IMR-90 (cell line): ENCODE measurements at regions not wholly inside any gene's neighbourhood (a gene's known extent, or its start where the extent isn't known, plus 50 kb on each side); places are given as distances from the start of the nearest gene placed in this dataset.

ENCODE experiments used
- ATAC-seq: fragments of 200-7000 bp; cut with Tn5 transposase; 2 replicates; pipeline ENCODE4 v1.9.1; 2020; ENCODE audit warnings: low read depth, mild to moderate bottlenecking, moderate library complexity
- BruUV-seq: library from RNA; stranded (reverse); fragments of 400-500 nt; replicated peaks from 2 replicates; lab custom pipeline; 2021; lab: Mats Ljungman, UMichigan
- CTCF ChIA-PET: fragments of 300-600 bp; formaldehyde crosslinking; extraction: SDS; loops from one replicate; lab custom pipeline; 2021; ENCODE audit warnings: antibody characterized with exemption; lab: Yijun Ruan, JAX
- POLR2A ChIA-PET: fragments of 300-600 bp; sonication (Branson Sonifier 250); formaldehyde crosslinking; loops from one replicate; lab custom pipeline; 2022; ENCODE audit warnings: antibody characterized with exemption; ENCODE audit not compliant: unreplicated experiment; lab: Charles Lee
- DNase-seq: peaks from one replicate; pipeline ENCODE4 v3.0.0; 2013
- H2AFZ ChIP-seq: replicated peaks from 2 replicates; pipeline ENCODE3; 2013; ENCODE audit warnings: low read length, mild to moderate bottlenecking; ENCODE audit not compliant: poor library complexity
- H2AK5ac ChIP-seq: 2 replicates; pipeline ENCODE4 v1.6.1; 2013; ENCODE audit warnings: low read depth, low read length, inconsistent platforms
- H2AK9ac ChIP-seq: replicated peaks from 2 replicates; pipeline ENCODE3; 2013; ENCODE audit warnings: mild to moderate bottlenecking, low read depth, low read length, moderate library complexity; ENCODE audit not compliant: poor library complexity
- H2BK120ac ChIP-seq: 2 replicates; pipeline ENCODE4 v1.6.1; 2013; ENCODE audit warnings: low read depth, low read length, inconsistent platforms
- H2BK15ac ChIP-seq: 3 replicates; pipeline ENCODE4 v1.6.1; 2013; ENCODE audit warnings: low read depth, low read length, inconsistent platforms
- H2BK20ac ChIP-seq: 2 replicates; pipeline ENCODE4 v1.6.1; 2013; ENCODE audit warnings: low read depth, mild to moderate bottlenecking, inconsistent platforms, low read length, moderate library complexity
- H2BK5ac ChIP-seq: 2 replicates; pipeline ENCODE4 v1.6.1; 2013; ENCODE audit warnings: mild to moderate bottlenecking, low read depth, low read length, inconsistent platforms; ENCODE audit not compliant: poor library complexity, severe bottlenecking
- H3K14ac ChIP-seq: replicated peaks from 2 replicates; pipeline ENCODE4 v1.6.1; 2013; ENCODE audit warnings: low read depth, low read length, inconsistent platforms
- H3K18ac ChIP-seq: 2 replicates; pipeline ENCODE4 v1.6.1; 2013; ENCODE audit warnings: low read depth, low read length, control low read depth
- H3K23ac ChIP-seq: 2 replicates; pipeline ENCODE4 v1.6.1; 2013; ENCODE audit warnings: low read depth, low read length, inconsistent platforms
- H3K27ac ChIP-seq: 2 replicates; pipeline ENCODE4 v1.5.1; 2013; ENCODE audit warnings: mild to moderate bottlenecking, control low read depth, low read length; ENCODE audit not compliant: insufficient read depth
- H3K27me3 ChIP-seq: 2 replicates; pipeline ENCODE4 v1.6.1; 2013; ENCODE audit warnings: low read length; ENCODE audit not compliant: control insufficient read depth, insufficient read depth
- H3K36me3 ChIP-seq: 2 replicates; pipeline ENCODE4 v1.6.1; 2013; ENCODE audit warnings: low read length, mixed read lengths; ENCODE audit not compliant: control insufficient read depth, insufficient read depth
- H3K4ac ChIP-seq: 2 replicates; pipeline ENCODE4 v1.6.1; 2013; ENCODE audit warnings: low read depth, low read length, inconsistent platforms
- H3K4me1 ChIP-seq: 2 replicates; pipeline ENCODE4 v1.6.1; 2013; ENCODE audit warnings: low read length, mixed read lengths; ENCODE audit not compliant: control insufficient read depth, insufficient read depth
- H3K4me2 ChIP-seq: 2 replicates; pipeline ENCODE4 v1.6.1; 2013; ENCODE audit warnings: low read depth, mild to moderate bottlenecking, control low read depth, low read length, moderate library complexity
- H3K4me3 ChIP-seq: 2 replicates; pipeline ENCODE4 v1.5.1; 2013; ENCODE audit warnings: low read depth, mild to moderate bottlenecking, control low read depth, low read length, moderate library complexity; ENCODE audit not compliant: insufficient read depth
- H3K56ac ChIP-seq: 2 replicates; pipeline ENCODE4 v1.6.1; 2013; ENCODE audit warnings: low read length, inconsistent platforms; ENCODE audit not compliant: insufficient read depth; ENCODE audit errors: extremely low read depth
- H3K79me1 ChIP-seq, 2 experiments: 2 replicates each; pipeline ENCODE4 v1.6.1; 2013; ENCODE audit warnings: low read length in 2 of 2, inconsistent platforms in 1 of 2, low read depth in 1 of 2
- H3K9ac ChIP-seq: 2 replicates; pipeline ENCODE4 v1.6.1; 2013; ENCODE audit warnings: low read depth, low read length, control low read depth
- H3K9me1 ChIP-seq: 2 replicates; pipeline ENCODE4 v1.6.1; 2013; ENCODE audit warnings: low read length, inconsistent platforms; ENCODE audit not compliant: insufficient read depth
- H3K9me3 ChIP-seq: 2 replicates; pipeline ENCODE4 v1.6.1; 2013; ENCODE audit warnings: low read length; ENCODE audit not compliant: control insufficient read depth, insufficient read depth
- H4K20me1 ChIP-seq: 2 replicates; pipeline ENCODE4 v1.6.1; 2013; ENCODE audit warnings: low read length, inconsistent platforms; ENCODE audit not compliant: insufficient read depth
- H4K5ac ChIP-seq: 2 replicates; pipeline ENCODE4 v1.6.1; 2013; ENCODE audit warnings: mild to moderate bottlenecking, low read depth, low read length, control low read depth
- H4K8ac ChIP-seq, 2 experiments: 2 replicates each; pipeline ENCODE4 v1.6.1; 2013; ENCODE audit warnings: low read depth in 2 of 2, low read length in 2 of 2, control low read depth in 1 of 2, inconsistent platforms in 1 of 2
- H4K91ac ChIP-seq: 2 replicates; pipeline ENCODE4 v1.6.1; 2013; ENCODE audit warnings: low read depth, low read length, inconsistent platforms; ENCODE audit not compliant: insufficient read depth
- CEBPB ChIP-seq: IDR thresholded peaks from 2 replicates; pipeline ENCODE4 v1.6.1; 2012; ENCODE audit warnings: low read depth, low read length, improper control_type of control experiment
- RCOR1 ChIP-seq: IDR thresholded peaks from 2 replicates; pipeline ENCODE4 v1.6.1; 2012; ENCODE audit warnings: mild to moderate bottlenecking, low read length, improper control_type of control experiment; ENCODE audit not compliant: insufficient replicate concordance
- WGBS, 2 experiments: methylation state at CpG; one replicate each; pipeline versions ENCODE4 v1.1.5 to v1.1.7; 2013; ENCODE audit warnings: missing lambda C conversion rate in 2 of 2; ENCODE audit not compliant: insufficient read length in 1 of 2; ENCODE audit errors: extremely low coverage in 2 of 2; 5-methylcytosine and 5-hydroxymethylcytosine counted together
- dilution Hi-C: fragments of 300-500 bp; cut with HindIII; formaldehyde crosslinking; loops from one replicate; pipeline ENCODE4 v1.14.3; 2018; ENCODE audit warnings: low sequenced_read_pairs; ENCODE audit not compliant: unreplicated experiment
- in situ Hi-C: fragments of 300-500 bp; cut with MboI; formaldehyde crosslinking; loops from 3 replicates; pipeline ENCODE4 v1.14.3; 2019; ENCODE audit warnings: low sequenced_read_pairs, inconsistent platforms, mixed read lengths
- intact Hi-C: fragments of 100-400 bp; cut with micrococcal nuclease; formaldehyde crosslinking; loops from 2 replicates; pipeline ENCODE4 v1.10.0; 2022

DNA sequence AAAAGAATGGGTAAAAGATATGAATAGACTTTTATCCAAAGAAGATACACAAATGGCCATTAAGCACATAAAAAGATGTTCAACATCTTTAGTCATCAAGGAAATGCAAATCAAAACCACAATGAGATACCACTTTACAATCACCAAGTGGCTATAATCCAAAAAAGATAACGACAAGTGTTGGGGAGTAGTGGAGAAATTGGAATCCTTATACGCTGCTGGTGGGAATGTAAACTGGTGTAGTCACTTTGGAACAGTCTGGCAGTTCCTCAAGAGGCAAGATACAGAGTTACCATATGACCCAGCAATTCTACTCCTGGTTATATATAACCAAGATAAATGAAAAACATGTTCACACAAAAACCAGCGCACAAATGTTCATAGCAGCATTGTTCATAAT lies 234.9 kb downstream of the SPATA31D1 start:
- Histone ChIP-seq H4K5ac (no peak overlapping the region), H2BK120ac (no peak overlapping the region), H2BK20ac (no peak overlapping the region), H3K23ac (no peak overlapping the region), H3K18ac (no peak overlapping the region), H3K27me3 (no peaks in the 10 kb centered on the region), H3K4ac (no peak overlapping the region), H2AK5ac (no peak overlapping the region), H2BK15ac (no peak overlapping the region), H2BK5ac (no peak overlapping the region), H3K4me1 (peaks cover 4% of the 10 kb centered on the region), H3K79me1 (no peaks in the 10 kb centered on the region), H3K4me2 (no peak overlapping the region), H3K56ac (no peak overlapping the region), H4K91ac (no peak overlapping the region), H3K9ac (no peak overlapping the region), H4K20me1 (no peaks in the 10 kb centered on the region), H3K36me3 (no peaks in the 10 kb centered on the region), H4K8ac (no peak overlapping the region), H3K14ac (no peak overlapping the region), H3K27ac (no peak overlapping the region), H3K4me3 (no peak overlapping the region), H3K9me3 (peaks cover 2% of the 10 kb centered on the region; the same call in 1 of the 2 replicates), H3K9me1 (no peaks in the 10 kb centered on the region), H2AK9ac (no peak overlapping the region), H2AFZ (no peak overlapping the region)
- peak; percentile 85 for ATAC-seq
- no TSS peak for BruUV-seq
- WGBS, 2 experiments = no CpG with 5 or more reads among the region's 3 CpGs
- TF ChIP-seq CEBPB (peak; percentile 5; the same call in 1 of the 2 replicates), RCOR1 (no peak)
- in situ Hi-C loops (no loop called here), dilution Hi-C loops (no loop called here), intact Hi-C loops (no loop called here)
- DNase-seq = peak; percentile 89
- ChIA-PET CTCF (no interaction called here), POLR2A (no interaction called here)
